Tongue (tissue), 1 donor: ENCODE measurements at regions not wholly inside any gene's neighbourhood (a gene's known extent, or its start where the extent isn't known, plus 50 kb on each side); places are given as distances from the start of the nearest gene placed in this dataset.

Experiments used
- DNase-seq: peaks from one replicate; pipeline ENCODE4 v3.0.0-alpha.2; 2015

- peak; percentile 2 for DNase-seq
These were observed 57.3 kb upstream of the USP51 start for GRCh38 chrX:55546956-55547355.
